Erythroblast (primary cell): ENCODE measurements at regions not wholly inside any gene's neighbourhood (a gene's known extent, or its start where the extent isn't known, plus 50 kb on each side); places are given as distances from the start of the nearest gene placed in this dataset.

ENCODE experiments used
- DNase-seq, 2 experiments: peaks; one replicate each; lab custom pipeline; 2025; lab: John Stamatoyannopoulos, UW
- GATA1 ChIP-seq: IDR thresholded peaks from 2 replicates; pipeline ENCODE4 v1.6.1; 2011; ENCODE audit warnings: low read depth, mild to moderate bottlenecking, control low read depth, low read length, moderate library complexity
- POLR2A ChIP-seq: IDR thresholded peaks from 2 replicates; pipeline ENCODE4 v1.6.1; 2011; ENCODE audit warnings: mild to moderate bottlenecking, low read length

- TF ChIP-seq POLR2A (no peak), GATA1 (no peak)
- DNase-seq = no peak
Measured at GRCh38 chr16:88298833-88299745, 83.7 kb upstream of the ZNF469 start.

GRCh38 chr16:88299751-88300462, 82.9 kb upstream of the ZNF469 start:
- no peak for TF ChIP-seq GATA1
- TF ChIP-seq POLR2A = no peak
- DNase-seq = no peak

- no peak for DNase-seq
- TF ChIP-seq POLR2A = no peak
- TF ChIP-seq GATA1 = no peak
Measured at GRCh38 chr16:88300463-88300835, 82.3 kb upstream of the ZNF469 start.

- DNase-seq = no peak
- TF ChIP-seq GATA1 (no peak), POLR2A (no peak)
Measured at GRCh38 chr16:88301431-88301830, 81.3 kb upstream of the ZNF469 start.

GRCh38 chr16:88301886-88302285, 80.9 kb upstream of the ZNF469 start:
- TF ChIP-seq POLR2A (no peak), GATA1 (no peak)

GRCh38 chr16:88302666-88303065, 80.1 kb upstream of the ZNF469 start:
- no peak for DNase-seq
- TF ChIP-seq GATA1 (no peak), POLR2A (no peak)

More at GRCh38 chr16:88301886-88302285, 80.9 kb upstream of the ZNF469 start:
- no peak for DNase-seq

GRCh38 chr16:88303405-88303804, 79.4 kb upstream of the ZNF469 start:
- DNase-seq = no peak
- TF ChIP-seq GATA1 (no peak), POLR2A (no peak)

- no peak for DNase-seq
- no peak for TF ChIP-seq GATA1
- no peak for TF ChIP-seq POLR2A
Measured at GRCh38 chr16:88303890-88304819, 78.6 kb upstream of the ZNF469 start.

- no peak for TF ChIP-seq GATA1
- TF ChIP-seq POLR2A = no peak
- DNase-seq = peak in 1 of 2 experiments; percentile 11
Measured at GRCh38 chr16:88305176-88305575, 77.6 kb upstream of the ZNF469 start.

- TF ChIP-seq POLR2A (no peak), GATA1 (no peak)
- no peak for DNase-seq
Measured at GRCh38 chr16:88306411-88306810, 76.3 kb upstream of the ZNF469 start.

DNA sequence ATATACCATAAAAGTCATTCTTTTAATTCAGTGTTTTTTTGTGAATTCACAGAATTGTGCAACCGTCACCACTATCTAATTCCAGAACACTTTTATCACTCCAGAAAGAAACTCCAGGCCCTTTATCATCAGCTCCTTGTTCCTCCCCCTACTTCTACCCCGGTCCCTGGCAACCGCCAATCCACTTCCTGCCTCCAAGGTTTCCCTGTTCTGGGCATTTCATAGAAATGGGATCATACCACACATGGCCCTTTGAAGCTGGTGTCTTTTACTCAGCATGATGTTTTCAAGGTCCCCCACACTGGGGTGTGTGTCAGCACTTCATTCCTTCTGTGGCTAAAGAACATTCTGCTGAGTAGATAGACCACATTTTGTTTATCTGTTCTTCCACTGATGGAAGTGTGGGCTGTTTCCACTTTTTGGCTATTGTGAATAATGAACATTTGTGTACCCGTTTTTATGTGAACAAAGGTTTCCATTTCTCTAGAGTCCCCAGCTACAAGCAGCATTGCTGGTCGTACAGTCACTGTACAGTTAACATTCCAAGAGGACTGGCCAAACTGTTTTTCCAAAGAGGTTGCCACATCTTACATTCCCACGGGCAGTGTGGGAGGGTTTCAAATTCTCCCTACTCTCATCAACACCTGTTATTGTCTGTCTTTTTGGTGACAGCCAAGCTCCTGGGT, 75.8 kb upstream of the ZNF469 start:
- no peak for DNase-seq
- TF ChIP-seq GATA1 = no peak

DNA sequence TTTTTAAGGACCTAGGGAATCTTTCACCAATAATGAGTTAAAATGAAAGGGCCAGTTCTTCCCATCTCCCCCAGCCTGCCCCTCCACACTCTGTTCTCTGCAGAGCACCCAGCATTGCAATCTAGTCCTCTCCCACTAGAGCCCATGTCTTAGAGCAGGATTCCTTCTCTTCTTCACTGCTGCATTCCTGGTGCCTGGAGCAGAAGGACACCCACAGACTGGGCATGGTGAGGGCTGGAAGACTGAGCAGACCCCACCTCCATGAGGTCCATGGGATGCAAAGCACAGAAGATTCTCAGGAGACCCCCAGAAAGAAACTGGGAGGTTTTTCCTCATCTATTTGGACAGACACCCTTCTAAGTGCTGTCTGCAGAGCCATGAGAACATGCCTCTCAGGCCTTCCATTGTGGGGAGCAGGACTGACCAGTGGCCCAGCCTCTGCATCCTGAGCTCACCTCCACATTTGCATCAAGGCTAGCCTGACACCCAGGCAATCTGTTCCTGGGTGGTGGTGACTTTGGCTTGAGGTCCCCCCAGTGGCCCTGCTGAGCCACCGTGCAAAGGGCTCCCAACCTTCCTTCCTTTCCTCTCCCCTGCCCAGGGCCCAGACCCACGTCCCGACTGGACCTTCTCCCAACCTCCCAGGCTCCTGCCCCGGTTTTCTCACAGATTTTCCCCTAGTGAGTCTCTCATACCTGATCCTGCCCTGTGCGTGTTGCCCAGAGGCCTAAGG, 74.2 kb upstream of the ZNF469 start:
- TF ChIP-seq GATA1 = no peak
- TF ChIP-seq POLR2A = no peak
- no peak for DNase-seq
